HepG2 (cell line): ENCODE measurements at regions not wholly inside any gene's neighbourhood (a gene's known extent, or its start where the extent isn't known, plus 50 kb on each side); places are given as distances from the start of the nearest gene placed in this dataset.

Experiments used
- ATAC-seq: fragments of 200-7000 bp; cut with Tn5 transposase; 3 replicates; pipeline ENCODE4 v1.9.1; 2020; ENCODE audit warnings: mild to moderate bottlenecking, moderate library complexity
- BruUV-seq: library from RNA; stranded (reverse); fragments of 400-500 nt; replicated peaks from 2 replicates; lab custom pipeline; 2021; lab: Mats Ljungman, UMichigan
- CTCF ChIA-PET: fragments of 300-600 bp; formaldehyde crosslinking; extraction: SDS; loops from one replicate; lab custom pipeline; 2021; ENCODE audit warnings: low total read pairs, inconsistent platforms, low intra/inter-chr PET ratio; lab: Yijun Ruan, JAX
- POLR2A ChIA-PET: fragments of 350-600 bp; sonication (Branson Sonifier 250); formaldehyde crosslinking; loops from one replicate; lab custom pipeline; 2020; ENCODE audit warnings: antibody characterized with exemption, inconsistent platforms; lab: Yijun Ruan, JAX
- DNase-seq: peaks from one replicate; pipeline ENCODE4 v3.0.0-alpha.2; 2015; ENCODE audit warnings: low spot score
- FAIRE-seq: peaks from 3 replicates; lab custom pipeline; 2011; peaks lifted over from hg19 to GRCh38; lab: Jason Lieb, UNC
- H2AFZ ChIP-seq: one replicate; pipeline ENCODE4 v1.6.1; 2011; ENCODE audit warnings: low read length, inconsistent platforms
- H3K27ac ChIP-seq: fragments of 300-600 bp; 3 replicates; pipeline ENCODE4 v1.8.0; 2011; ENCODE audit warnings: mixed run types, mild to moderate bottlenecking, mixed read lengths, low read length, inconsistent platforms; ENCODE audit not compliant: insufficient read depth; ENCODE audit errors: extremely low read length
- H3K27me3 ChIP-seq, 2 experiments: fragments of 200-600 bp in 1 of 2; 2 replicates in 1 of 2; 3 replicates in 1 of 2; pipeline versions ENCODE4 v1.6.0 to v1.8.0; 2011; ENCODE audit warnings: low read length in 2 of 2, mild to moderate bottlenecking in 2 of 2, moderate library complexity in 2 of 2, inconsistent platforms in 1 of 2; ENCODE audit not compliant: insufficient read depth in 2 of 2, control insufficient read depth in 1 of 2
- H3K36me3 ChIP-seq, 2 experiments: fragments of 200-600 bp in 1 of 2; replicated peaks in 1 of 2; 2 replicates in 1 of 2; 3 replicates in 1 of 2; pipeline versions ENCODE4 v1.5.1 to v1.8.0; 2011; ENCODE audit warnings: low read length in 2 of 2, inconsistent platforms in 1 of 2; ENCODE audit not compliant: insufficient read depth in 2 of 2, control insufficient read depth in 1 of 2
- H3K4me1 ChIP-seq: 2 replicates; pipeline ENCODE4 v1.5.1; 2012; ENCODE audit warnings: low read length, inconsistent platforms; ENCODE audit not compliant: insufficient read depth
- H3K4me2 ChIP-seq: 2 replicates; pipeline ENCODE4 v1.6.0; 2011; ENCODE audit warnings: low read depth, low read length, inconsistent platforms
- H3K4me3 ChIP-seq, 3 experiments: fragments of 200-600 bp in 1 of 3; sonication (generic), shearing (Covaris generic) in 1 of 3; replicated peaks in 1 of 3; 2 replicates each; pipeline ENCODE4 v1.5.1; 2011 to 2016; ENCODE audit warnings: low read length in 3 of 3, inconsistent platforms in 2 of 3, low read depth in 2 of 3, mild to moderate bottlenecking in 2 of 3, control low read depth in 1 of 3, mixed read lengths in 1 of 3; ENCODE audit not compliant: insufficient read depth in 1 of 3
- H3K79me2 ChIP-seq: one replicate; pipeline ENCODE4 v1.6.1; 2011; ENCODE audit warnings: low read length, inconsistent platforms; ENCODE audit not compliant: insufficient read depth
- H3K9ac ChIP-seq: 2 replicates; pipeline ENCODE4 v1.6.0; 2011; ENCODE audit warnings: mild to moderate bottlenecking, low read depth, low read length, inconsistent platforms; ENCODE audit not compliant: insufficient read depth
- H3K9me3 ChIP-seq: 2 replicates; pipeline ENCODE4 v1.5.1; 2012; ENCODE audit warnings: mild to moderate bottlenecking, low read length
- H4K20me1 ChIP-seq: 2 replicates; pipeline ENCODE4 v1.6.0; 2011; ENCODE audit warnings: inconsistent platforms, mild to moderate bottlenecking, low read length, moderate library complexity; ENCODE audit not compliant: insufficient read depth
- PAXIP1 ChIP-seq: sonication (generic); formaldehyde crosslinking; conservative IDR thresholded peaks from 2 replicates; pipeline ENCODE4 v1.4.0; 2020; ENCODE audit warnings: mild to moderate bottlenecking, missing genetic modification reagents, moderate library complexity
- PITX1 ChIP-seq: sonication (generic); formaldehyde crosslinking; IDR thresholded peaks from 2 replicates; pipeline ENCODE4 v1.5.1; 2020; ENCODE audit warnings: mild to moderate bottlenecking, missing genetic modification reagents
- SCMH1 ChIP-seq: sonication (generic); formaldehyde crosslinking; IDR thresholded peaks from 2 replicates; pipeline ENCODE4 v1.9.0; 2021; ENCODE audit warnings: missing genetic modification reagents, mild to moderate bottlenecking, borderline replicate concordance
- SNAPC4 ChIP-seq: sonication (generic); formaldehyde crosslinking; IDR thresholded peaks from 2 replicates; pipeline ENCODE4 v1.4.0; 2020; ENCODE audit warnings: mild to moderate bottlenecking, missing genetic modification reagents
- TEAD3 ChIP-seq: optimal IDR thresholded peaks from 2 replicates; pipeline ENCODE3; 2016; ENCODE audit warnings: borderline replicate concordance
- ZNF660 ChIP-seq: sonication (generic); formaldehyde crosslinking; IDR thresholded peaks from 2 replicates; pipeline ENCODE4 v1.5.1; 2020; ENCODE audit warnings: mild to moderate bottlenecking, low read depth, missing genetic modification reagents, borderline replicate concordance
- in situ Hi-C: cut with HindIII; loops from 2 replicates; pipeline ENCODE4 v1.10.0; 2017; ENCODE audit warnings: low pct_unique_long_range_greater_than_20kb; ENCODE audit not compliant: extremely low pct_ligation_motif_present
- intact Hi-C: fragments of 100-400 bp; cut with micrococcal nuclease; formaldehyde crosslinking; loops from one replicate; pipeline ENCODE4 v1.10.0; 2022; ENCODE audit not compliant: unreplicated experiment

GRCh38 chr14:56386024-56386423 is 193.6 kb upstream of the TMEM260 start:
- Histone ChIP-seq H3K4me3 (no peak overlapping the region), H3K9me3 (peaks cover 8% of the 10 kb centered on the region; the same call in 1 of the 2 replicates), H2AFZ (no peak overlapping the region), H3K36me3 (no peaks in the 10 kb centered on the region), H3K79me2 (no peaks in the 10 kb centered on the region), H3K27ac (no peak overlapping the region), H3K27me3 (no peaks in the 10 kb centered on the region), H3K4me1 (no peaks in the 10 kb centered on the region; the same call in 1 of the 2 replicates), H3K4me2 (no peak overlapping the region), H4K20me1 (no peaks in the 10 kb centered on the region), H3K9ac (no peak overlapping the region)
- ChIA-PET POLR2A (no interaction called here), CTCF (no interaction called here)
- DNase-seq = no peak
- no peak for ATAC-seq
- in situ Hi-C loops = no loop called here
- intact Hi-C loops = no loop called here
- FAIRE-seq = no peak
- TF ChIP-seq SCMH1 (CRISPR knock-in tag) (no peak), ZNF660 (CRISPR knock-in tag) (no peak), TEAD3 (CRISPR knock-in tag) (no peak), PITX1 (CRISPR knock-in tag) (no peak), PAXIP1 (CRISPR knock-in tag) (no peak), SNAPC4 (CRISPR knock-in tag) (no peak)
- BruUV-seq = no TSS peak
